Retinal pigment epithelial cell (primary cell): ENCODE measurements at regions not wholly inside any gene's neighbourhood (a gene's known extent, or its start where the extent isn't known, plus 50 kb on each side); places are given as distances from the start of the nearest gene placed in this dataset.

Experiments used
- DNase-seq: peaks from one replicate; pipeline ENCODE4 v3.0.0-alpha.2; 2010; ENCODE audit warnings: low read depth
- H3K4me3 ChIP-seq: 2 replicates; pipeline ENCODE4 v1.5.1; 2011; ENCODE audit warnings: mild to moderate bottlenecking, low read length, control low read depth, moderate library complexity
- TF ChIP-seq, protein P1 (sequence below): conservative IDR thresholded peaks from 2 replicates; pipeline ENCODE4 v1.5.1; 2011; ENCODE audit warnings: low read depth, low read length, control low read depth, inconsistent platforms

DNA sequence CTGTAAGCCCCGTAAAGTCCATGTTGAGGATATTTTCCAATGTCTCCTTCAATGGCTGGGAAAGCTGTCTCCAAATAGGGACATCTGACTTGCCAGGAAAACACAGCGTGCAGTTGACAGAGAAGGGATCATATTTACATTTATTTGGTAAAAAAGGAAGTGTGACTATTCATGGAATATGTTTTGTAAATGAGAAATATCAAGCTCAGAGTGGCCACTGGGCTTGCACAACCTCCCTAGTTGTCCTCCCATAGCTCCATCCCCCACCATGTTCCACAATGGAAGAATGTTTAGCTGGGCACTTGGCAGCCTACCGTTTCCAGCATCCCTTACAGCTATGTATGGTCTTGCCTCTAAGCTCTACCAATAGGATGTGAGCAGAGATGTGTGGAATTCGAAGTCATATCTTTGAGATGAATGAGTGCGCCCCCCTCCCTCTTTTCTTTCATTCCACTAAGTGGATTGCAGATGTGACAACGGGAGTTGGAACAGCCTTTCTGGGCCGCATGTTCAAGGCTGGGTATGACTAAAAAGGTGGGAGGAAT is 306.6 kb upstream of the ZMIZ1 start:
- no peak overlapping the region for H3K4me3 ChIP-seq
- DNase-seq, result no peak
- TF ChIP-seq, protein P1, sequence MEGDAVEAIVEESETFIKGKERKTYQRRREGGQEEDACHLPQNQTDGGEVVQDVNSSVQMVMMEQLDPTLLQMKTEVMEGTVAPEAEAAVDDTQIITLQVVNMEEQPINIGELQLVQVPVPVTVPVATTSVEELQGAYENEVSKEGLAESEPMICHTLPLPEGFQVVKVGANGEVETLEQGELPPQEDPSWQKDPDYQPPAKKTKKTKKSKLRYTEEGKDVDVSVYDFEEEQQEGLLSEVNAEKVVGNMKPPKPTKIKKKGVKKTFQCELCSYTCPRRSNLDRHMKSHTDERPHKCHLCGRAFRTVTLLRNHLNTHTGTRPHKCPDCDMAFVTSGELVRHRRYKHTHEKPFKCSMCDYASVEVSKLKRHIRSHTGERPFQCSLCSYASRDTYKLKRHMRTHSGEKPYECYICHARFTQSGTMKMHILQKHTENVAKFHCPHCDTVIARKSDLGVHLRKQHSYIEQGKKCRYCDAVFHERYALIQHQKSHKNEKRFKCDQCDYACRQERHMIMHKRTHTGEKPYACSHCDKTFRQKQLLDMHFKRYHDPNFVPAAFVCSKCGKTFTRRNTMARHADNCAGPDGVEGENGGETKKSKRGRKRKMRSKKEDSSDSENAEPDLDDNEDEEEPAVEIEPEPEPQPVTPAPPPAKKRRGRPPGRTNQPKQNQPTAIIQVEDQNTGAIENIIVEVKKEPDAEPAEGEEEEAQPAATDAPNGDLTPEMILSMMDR, result no peak

DNA sequence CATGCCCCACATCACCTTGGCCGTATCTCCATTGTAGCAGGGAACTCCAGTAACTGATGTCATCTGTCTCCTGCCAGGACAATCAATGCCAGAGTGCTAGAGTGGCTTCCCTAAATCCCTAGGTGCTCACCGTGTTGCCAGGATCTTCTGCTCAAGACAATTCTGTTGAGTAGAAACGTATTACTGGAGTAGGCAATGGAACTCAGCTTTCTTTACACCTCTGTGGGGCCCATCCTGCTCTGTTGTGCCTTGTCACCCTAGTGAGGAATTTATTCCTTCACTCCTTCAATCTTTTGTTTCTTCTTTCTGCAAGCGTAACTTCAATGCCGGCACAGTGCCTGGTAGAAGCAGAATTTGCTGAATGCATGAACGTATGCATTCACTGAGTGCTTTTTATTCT is 305.5 kb upstream of the ZMIZ1 start:
- DNase-seq, result no peak
- TF ChIP-seq, protein P1, result no peak
- H3K4me3 ChIP-seq, result no peak overlapping the region

DNA sequence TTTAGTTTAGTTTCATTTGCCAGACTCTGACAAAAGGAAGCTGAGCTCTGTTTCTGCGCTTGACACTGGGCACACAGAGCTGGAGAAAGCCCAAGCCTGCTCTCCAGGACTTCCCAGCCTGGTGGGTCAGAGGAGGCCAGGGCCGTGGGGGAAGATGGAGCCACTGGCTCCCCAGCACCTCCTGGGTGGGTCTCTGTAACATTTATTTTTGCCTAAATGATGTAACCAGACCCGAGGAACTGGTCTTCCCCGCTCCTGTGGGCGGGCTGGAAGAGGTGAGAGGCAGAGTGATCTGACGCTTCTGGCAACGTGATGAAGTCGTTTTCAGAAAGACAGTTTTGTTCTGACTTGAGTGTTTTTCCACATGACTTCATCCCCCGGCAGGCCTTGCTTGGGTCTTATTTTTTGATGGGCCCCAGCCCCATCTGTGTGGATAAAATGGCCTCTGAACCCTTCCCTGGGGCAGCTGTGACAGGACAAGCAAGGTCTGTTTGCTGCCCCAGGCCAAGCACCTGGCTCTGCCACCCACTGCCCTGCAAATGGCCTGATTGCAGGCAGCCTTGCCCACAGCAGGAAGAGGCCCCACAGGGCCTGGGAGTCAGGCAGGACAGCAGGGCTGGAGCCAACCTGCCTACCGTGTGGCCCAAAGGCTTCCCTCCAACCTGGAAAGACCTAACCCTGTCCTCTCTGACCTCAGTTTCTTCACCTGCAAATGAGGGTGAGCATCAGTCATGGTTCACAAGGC is 304.9 kb upstream of the ZMIZ1 start:
- no peak for DNase-seq
- TF ChIP-seq, protein P1, result no peak
- H3K4me3 ChIP-seq, result no peak overlapping the region

DNA sequence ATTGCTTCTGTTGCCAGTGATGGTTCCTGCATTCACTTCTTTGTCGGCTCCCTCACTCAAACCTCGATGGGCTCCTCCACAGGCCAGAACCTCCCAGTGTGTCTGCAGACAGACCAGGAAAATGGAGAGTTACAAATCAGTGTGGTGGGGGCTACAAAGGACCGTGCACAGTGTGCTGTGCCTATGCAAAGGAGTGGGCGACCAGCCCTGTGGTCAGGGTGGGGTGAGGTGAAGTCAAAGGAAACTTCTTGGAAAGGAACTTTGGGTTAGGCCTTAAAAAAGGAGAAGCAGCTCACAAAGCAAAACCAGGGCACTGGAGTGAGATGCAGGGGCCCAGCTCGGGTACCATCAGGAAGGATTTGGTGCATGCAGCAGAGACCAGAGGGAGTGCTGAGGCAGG is 304.3 kb upstream of the ZMIZ1 start:
- no peak for DNase-seq
- H3K4me3 ChIP-seq, result no peak overlapping the region
- TF ChIP-seq, protein P1, result no peak

DNA sequence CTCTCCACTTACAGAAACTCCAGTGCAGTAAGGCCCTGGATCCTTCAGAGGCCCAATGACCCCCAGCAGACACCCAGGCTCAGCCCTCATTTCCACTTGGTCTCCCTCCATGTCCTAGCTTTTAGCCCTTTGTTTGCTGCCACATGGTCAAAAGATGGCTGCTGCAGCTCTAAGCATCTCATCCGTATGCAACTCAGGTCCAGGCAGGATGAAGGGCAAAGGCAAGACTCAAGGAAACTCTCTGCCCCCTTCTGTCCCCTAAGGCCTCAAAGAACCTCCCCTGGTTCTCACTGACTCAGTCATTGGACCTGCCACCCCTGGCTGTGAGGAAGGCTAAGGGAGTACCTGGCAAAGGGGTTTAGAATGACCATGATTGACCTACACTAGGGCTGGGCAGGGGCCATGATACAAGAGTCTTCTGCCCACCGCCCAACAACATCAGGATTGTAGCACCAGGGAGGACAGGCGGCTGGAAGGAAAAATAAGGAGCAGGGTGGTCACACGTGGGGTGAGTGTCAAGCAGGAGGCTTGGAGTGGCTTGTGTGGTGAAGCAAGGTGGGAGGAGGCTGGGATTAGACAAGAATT is 303.8 kb upstream of the ZMIZ1 start:
- no peak overlapping the region for H3K4me3 ChIP-seq
- TF ChIP-seq, protein P1, result no peak
- no peak for DNase-seq

DNA sequence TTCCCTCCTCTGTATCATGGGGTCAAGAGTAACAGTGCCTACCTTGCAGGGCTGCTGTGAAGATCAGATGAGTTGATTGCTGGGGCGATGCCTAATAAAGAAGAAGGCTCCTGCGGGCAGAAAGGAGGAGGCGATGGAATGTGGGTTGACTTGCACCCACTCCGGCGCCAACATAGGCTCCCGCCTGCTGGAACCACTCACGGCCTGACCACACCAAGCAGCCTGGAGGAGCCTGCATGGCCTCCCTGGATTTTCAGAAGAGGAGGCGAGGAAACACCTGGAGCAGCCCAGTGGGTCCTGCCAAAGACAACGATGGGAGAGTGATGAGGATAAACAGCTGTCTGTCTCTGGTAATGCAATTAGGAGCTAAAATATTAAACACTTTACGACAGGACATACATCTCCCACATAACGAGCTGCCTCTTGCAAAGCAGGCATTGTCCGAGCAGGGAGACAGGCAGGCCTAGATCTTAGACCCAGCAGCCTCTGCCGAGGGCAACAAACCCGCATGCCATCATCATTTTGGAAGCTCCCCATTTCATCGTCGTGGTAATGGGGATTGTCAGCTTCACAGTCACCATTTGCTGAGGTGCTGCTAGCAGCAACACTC is 302.9 kb upstream of the ZMIZ1 start:
- H3K4me3 ChIP-seq, result no peak overlapping the region
- TF ChIP-seq, protein P1, result no peak
- DNase-seq, result no peak
